SK-N-SH (cell line): ENCODE measurements at regions not wholly inside any gene's neighbourhood (a gene's known extent, or its start where the extent isn't known, plus 50 kb on each side); places are given as distances from the start of the nearest gene placed in this dataset.

ENCODE experiments used
- CTCF ChIP-seq: fragments of 200-600 bp; sonication (generic); IDR thresholded peaks from 2 replicates; pipeline ENCODE4 v1.6.1; 2017; ENCODE audit warnings: antibody characterized with exemption, mild to moderate bottlenecking, moderate library complexity
- EP300 ChIP-seq, 2 experiments: IDR thresholded peaks; 2 replicates each; pipeline versions ENCODE4 v1.4.0 to v1.6.1; 2012; ENCODE audit warnings: borderline replicate concordance in 1 of 2, low read depth in 1 of 2, low read length in 1 of 2
- FOXJ3 ChIP-seq: sonication (generic); formaldehyde crosslinking; IDR thresholded peaks from 2 replicates; pipeline ENCODE4 v1.5.1; 2020; ENCODE audit warnings: mild to moderate bottlenecking, missing genetic modification reagents
- GABPA ChIP-seq: IDR thresholded peaks from 2 replicates; pipeline ENCODE4 v1.4.0; 2012; ENCODE audit warnings: low read depth, mild to moderate bottlenecking
- MXI1 ChIP-seq: IDR thresholded peaks from 2 replicates; pipeline ENCODE4 v1.6.1; 2012; ENCODE audit warnings: mild to moderate bottlenecking, low read depth, low read length, improper control_type of control experiment
- POLR2AphosphoS5 ChIP-seq: IDR thresholded peaks from 2 replicates; pipeline ENCODE4 v1.6.1; 2012; ENCODE audit warnings: low read depth, low read length
- USF2 ChIP-seq: fragments of 150-350 bp; IDR thresholded peaks from 2 replicates; pipeline ENCODE4 v1.6.1; 2017; ENCODE audit warnings: antibody characterized with exemption, low read length, low read depth, borderline replicate concordance
- YY1 ChIP-seq: IDR thresholded peaks from 2 replicates; pipeline ENCODE4 v1.4.0; 2012; ENCODE audit warnings: low read depth, mild to moderate bottlenecking

GRCh38 chr4:26226629-26227376, 94.0 kb upstream of the RBPJ start:
- TF ChIP-seq GABPA: no peak
- TF ChIP-seq CTCF: no peak
- no peak for TF ChIP-seq USF2
- no peak for TF ChIP-seq POLR2AphosphoS5
- no peak for TF ChIP-seq FOXJ3
- TF ChIP-seq EP300 (IDR thresholded peaks at IDR 0.05; ENCODE audit: borderline replicate concordance in 1 of 2, low read depth in 1 of 2, low read length in 1 of 2): no peak
- TF ChIP-seq YY1: no peak
- no peak for TF ChIP-seq MXI1
